ENCODE measurements at regions not wholly inside any gene's neighbourhood (a gene's known extent, or its start where the extent isn't known, plus 50 kb on each side); places are given as distances from the start of the nearest gene placed in this dataset.

DNA sequence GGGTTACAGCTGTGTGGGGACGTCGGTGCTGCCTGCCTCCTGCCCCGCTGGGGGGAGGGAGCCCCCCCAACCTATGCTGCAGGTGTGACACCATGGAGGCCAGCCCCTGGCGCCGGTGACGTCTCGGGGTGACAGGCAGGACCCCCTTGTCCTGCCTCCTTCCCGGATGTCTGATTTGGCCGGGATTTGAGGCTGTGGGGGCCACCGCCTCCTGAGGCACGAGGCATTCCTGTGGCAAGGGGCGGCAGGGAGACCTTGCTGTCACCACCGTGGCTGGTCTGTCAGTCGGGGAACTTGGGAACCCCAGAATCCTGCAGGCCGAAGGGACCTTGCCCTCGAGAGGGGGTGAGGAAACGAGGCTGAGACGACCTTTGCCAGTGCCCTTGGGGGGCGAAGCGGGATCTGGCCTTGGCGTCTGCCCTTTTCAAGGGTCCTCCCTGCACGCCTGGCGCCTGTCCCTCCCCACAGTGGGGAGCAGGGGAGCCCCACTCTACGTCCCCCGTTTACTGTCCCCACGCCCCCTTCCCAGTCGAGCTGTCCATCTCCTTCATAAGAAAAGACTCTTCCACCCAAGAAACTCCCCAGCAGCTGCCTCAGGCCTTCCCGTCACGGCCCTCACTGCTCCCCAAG is 74.4 kb downstream of the METRNL start:
- TF ChIP-seq, protein P1, sequence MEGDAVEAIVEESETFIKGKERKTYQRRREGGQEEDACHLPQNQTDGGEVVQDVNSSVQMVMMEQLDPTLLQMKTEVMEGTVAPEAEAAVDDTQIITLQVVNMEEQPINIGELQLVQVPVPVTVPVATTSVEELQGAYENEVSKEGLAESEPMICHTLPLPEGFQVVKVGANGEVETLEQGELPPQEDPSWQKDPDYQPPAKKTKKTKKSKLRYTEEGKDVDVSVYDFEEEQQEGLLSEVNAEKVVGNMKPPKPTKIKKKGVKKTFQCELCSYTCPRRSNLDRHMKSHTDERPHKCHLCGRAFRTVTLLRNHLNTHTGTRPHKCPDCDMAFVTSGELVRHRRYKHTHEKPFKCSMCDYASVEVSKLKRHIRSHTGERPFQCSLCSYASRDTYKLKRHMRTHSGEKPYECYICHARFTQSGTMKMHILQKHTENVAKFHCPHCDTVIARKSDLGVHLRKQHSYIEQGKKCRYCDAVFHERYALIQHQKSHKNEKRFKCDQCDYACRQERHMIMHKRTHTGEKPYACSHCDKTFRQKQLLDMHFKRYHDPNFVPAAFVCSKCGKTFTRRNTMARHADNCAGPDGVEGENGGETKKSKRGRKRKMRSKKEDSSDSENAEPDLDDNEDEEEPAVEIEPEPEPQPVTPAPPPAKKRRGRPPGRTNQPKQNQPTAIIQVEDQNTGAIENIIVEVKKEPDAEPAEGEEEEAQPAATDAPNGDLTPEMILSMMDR (IDR thresholded peaks at IDR 0.05) = no peak
- TF ChIP-seq POLR2A (IDR thresholded peaks at IDR 0.05) = no peak
